HL-60 (cell line): ENCODE measurements at regions not wholly inside any gene's neighbourhood (a gene's known extent, or its start where the extent isn't known, plus 50 kb on each side); places are given as distances from the start of the nearest gene placed in this dataset.

Source experiments
- DNase-seq, 2 experiments: peaks; one replicate each; pipeline ENCODE4 v3.0.0-alpha.2; 2010 to 2020; ENCODE audit warnings: low read depth in 1 of 2, low spot score in 1 of 2
- H3K27ac ChIP-seq: fragments of 250-450 bp; sonication (Bioruptor Pico); replicated peaks from 2 replicates; pipeline ENCODE4 v1.5.1; 2020; ENCODE audit warnings: mild to moderate bottlenecking, moderate library complexity
- H3K27me3 ChIP-seq: fragments of 250-450 bp; sonication (Bioruptor Pico); 2 replicates; pipeline ENCODE4 v1.5.1; 2021; ENCODE audit warnings: mild to moderate bottlenecking, moderate library complexity; ENCODE audit not compliant: insufficient read depth, poor library complexity, severe bottlenecking
- H3K4me3 ChIP-seq: replicated peaks from 2 replicates; pipeline ENCODE4 v1.5.1; 2011; ENCODE audit warnings: mild to moderate bottlenecking, control low read depth, low read length; ENCODE audit not compliant: insufficient read depth
- CTCF ChIP-seq: IDR thresholded peaks from one replicate; pipeline ENCODE4 v1.5.1; 2011; ENCODE audit warnings: low read length, control low read depth, inconsistent platforms; ENCODE audit not compliant: insufficient read depth
- GABPA ChIP-seq: IDR thresholded peaks from 2 replicates; pipeline ENCODE4 v1.6.1; 2012; ENCODE audit warnings: low read depth
- POLR2AphosphoS5 ChIP-seq: IDR thresholded peaks from 2 replicates; pipeline ENCODE4 v1.6.1; 2012; ENCODE audit warnings: low read depth
- REST ChIP-seq: IDR thresholded peaks from 2 replicates; pipeline ENCODE4 v1.6.1; 2012; ENCODE audit warnings: low read depth; ENCODE audit not compliant: insufficient replicate concordance
- SPI1 ChIP-seq: IDR thresholded peaks from 2 replicates; pipeline ENCODE4 v1.6.1; 2012; ENCODE audit warnings: low read depth, mild to moderate bottlenecking, borderline replicate concordance

- TF ChIP-seq SPI1 (no peak), CTCF (no peak), POLR2AphosphoS5 (no peak), GABPA (no peak), REST (no peak)
- Histone ChIP-seq H3K27me3 (no peaks in the 10 kb centered on the region), H3K27ac (no peak overlapping the region), H3K4me3 (no peak overlapping the region)
- no peak for DNase-seq
Observed at GRCh38 chr17:45722161-45722560, 62.0 kb upstream of the CRHR1 start.

GRCh38 chr17:45729294-45729907 lies 54.7 kb upstream of the CRHR1 start:
- Histone ChIP-seq H3K27me3 (no peaks in the 10 kb centered on the region), H3K27ac (no peak overlapping the region), H3K4me3 (no peak overlapping the region)
- TF ChIP-seq GABPA, result no peak
- TF ChIP-seq REST, result no peak
- no peak for TF ChIP-seq POLR2AphosphoS5
- TF ChIP-seq CTCF, result no peak
- TF ChIP-seq SPI1, result no peak
- DNase-seq, result no peak

- no peak for DNase-seq
- no peaks in the 10 kb centered on the region for H3K27me3 ChIP-seq
- no peak overlapping the region for H3K4me3 ChIP-seq
- TF ChIP-seq REST (no peak), GABPA (no peak), CTCF (no peak), SPI1 (no peak), POLR2AphosphoS5 (no peak)
- H3K27ac ChIP-seq, result no peak overlapping the region
Observed at GRCh38 chr17:45730192-45730591, 53.9 kb upstream of the CRHR1 start.
